ENCODE measurements at regions not wholly inside any gene's neighbourhood (a gene's known extent, or its start where the extent isn't known, plus 50 kb on each side); places are given as distances from the start of the nearest gene placed in this dataset.

DNA sequence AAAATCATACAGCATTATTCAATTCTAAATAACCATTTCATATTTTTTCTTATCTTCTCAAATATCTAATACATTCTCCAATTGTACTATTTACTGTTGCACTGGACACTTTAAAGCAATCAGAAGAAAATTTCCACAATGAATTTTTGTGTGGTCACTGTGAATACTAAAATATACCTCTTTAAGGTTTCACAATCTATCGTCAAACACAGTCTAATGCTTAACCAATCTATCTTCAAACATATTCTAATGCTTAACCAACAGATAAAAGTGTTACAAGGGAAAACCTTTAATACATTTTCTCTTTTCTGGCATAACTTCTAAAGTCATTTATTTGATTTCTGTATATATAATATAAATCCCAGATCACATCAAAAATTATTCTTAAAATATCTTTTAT lies 2035.5 kb upstream of the CDH6 start:
- TF ChIP-seq CTCF (IDR thresholded peaks at IDR 0.05) (no peak), POLR2A (IDR thresholded peaks at IDR 0.05) (no peak)

Data from testis (tissue), 2 donors.